ENCODE measurements at regions not wholly inside any gene's neighbourhood (a gene's known extent, or its start where the extent isn't known, plus 50 kb on each side); places are given as distances from the start of the nearest gene placed in this dataset.

- intact Hi-C loops (cut with DNase I) = no loop called here
- Histone ChIP-seq H3K4me3 (no peak overlapping the region), H3K36me3 (no peaks in the 10 kb centered on the region), H3K27ac (no peak overlapping the region), H3K27me3 (ENCODE audit: low read depth) (no peaks in the 10 kb centered on the region), H3K4me1 (no peaks in the 10 kb centered on the region), H3K9me3 (no peaks in the 10 kb centered on the region)
- TF ChIP-seq CTCF (IDR thresholded peaks at IDR 0.05) = no peak
- ATAC-seq (no peak), DNase-seq (no peak)
Observed at GRCh38 chr13:107743983-107744382, 471.4 kb downstream of the LIG4 start.

GRCh38 chr13:107743526-107743925, 471.8 kb downstream of the LIG4 start:
- no peak for ATAC-seq
- no peaks in the 10 kb centered on the region for H3K36me3 ChIP-seq
- intact Hi-C loops (cut with DNase I) = no loop called here
- H3K4me1 ChIP-seq = no peaks in the 10 kb centered on the region
- no peak for DNase-seq
- H3K27me3 ChIP-seq (ENCODE audit: low read depth) = no peaks in the 10 kb centered on the region
- no peaks in the 10 kb centered on the region for H3K9me3 ChIP-seq
- TF ChIP-seq CTCF (IDR thresholded peaks at IDR 0.05) = no peak
- H3K4me3 ChIP-seq = no peak overlapping the region
- H3K27ac ChIP-seq = no peak overlapping the region

- H3K4me3 ChIP-seq = no peak overlapping the region
- intact Hi-C loops (cut with DNase I) = no loop called here
- DNase-seq (no peak), ATAC-seq (no peak)
- TF ChIP-seq CTCF (IDR thresholded peaks at IDR 0.05) = no peak
- no peaks in the 10 kb centered on the region for H3K36me3 ChIP-seq
- no peaks in the 10 kb centered on the region for H3K4me1 ChIP-seq
- H3K27me3 ChIP-seq (ENCODE audit: low read depth) = no peaks in the 10 kb centered on the region
- no peak overlapping the region for H3K27ac ChIP-seq
- H3K9me3 ChIP-seq = no peaks in the 10 kb centered on the region
Observed at GRCh38 chr13:107743100-107743499, 472.2 kb downstream of the LIG4 start.

GRCh38 chr13:107742544-107742943, 472.8 kb downstream of the LIG4 start:
- intact Hi-C loops (cut with DNase I) = no loop called here
- no peak for TF ChIP-seq CTCF (IDR thresholded peaks at IDR 0.05)
- Histone ChIP-seq H3K36me3 (no peaks in the 10 kb centered on the region), H3K4me3 (no peak overlapping the region), H3K9me3 (no peaks in the 10 kb centered on the region), H3K4me1 (no peaks in the 10 kb centered on the region), H3K27me3 (ENCODE audit: low read depth) (no peaks in the 10 kb centered on the region), H3K27ac (no peak overlapping the region)
- ATAC-seq (no peak), DNase-seq (no peak)

GRCh38 chr13:107738004-107738403, 477.3 kb downstream of the LIG4 start:
- intact Hi-C loops (cut with DNase I) = no loop called here
- no peak for TF ChIP-seq CTCF (IDR thresholded peaks at IDR 0.05)

GRCh38 chr13:107736731-107737130, 478.6 kb downstream of the LIG4 start:
- no peak for TF ChIP-seq CTCF (IDR thresholded peaks at IDR 0.05)
- H3K27ac ChIP-seq = no peak overlapping the region
- H3K27me3 ChIP-seq (ENCODE audit: low read depth) = no peaks in the 10 kb centered on the region
- no peak for ATAC-seq
- H3K9me3 ChIP-seq = no peaks in the 10 kb centered on the region
- no peaks in the 10 kb centered on the region for H3K36me3 ChIP-seq
- H3K4me3 ChIP-seq = no peak overlapping the region
- intact Hi-C loops (cut with DNase I) = no loop called here
- no peaks in the 10 kb centered on the region for H3K4me1 ChIP-seq
- DNase-seq = no peak

More at GRCh38 chr13:107738004-107738403, 477.3 kb downstream of the LIG4 start:
- Histone ChIP-seq H3K4me1 (no peaks in the 10 kb centered on the region), H3K9me3 (no peaks in the 10 kb centered on the region), H3K4me3 (no peak overlapping the region), H3K27me3 (ENCODE audit: low read depth) (no peaks in the 10 kb centered on the region), H3K36me3 (no peaks in the 10 kb centered on the region), H3K27ac (no peak overlapping the region)
- DNase-seq (no peak), ATAC-seq (no peak)

Data from lower lobe of right lung (tissue), 2 donors.